Stimulated activated CD4-positive, alpha-beta T cell treated with anti-CD3 and anti-CD28 coated beads, TNF-alpha, amount 100 ng/mL, for 48 hours (primary cell): ENCODE measurements at regions not wholly inside any gene's neighbourhood (a gene's known extent, or its start where the extent isn't known, plus 50 kb on each side); places are given as distances from the start of the nearest gene placed in this dataset.
"Not testable (repeated sequence)": the region's sequence is repeated elsewhere in the genome, so short reads cannot be mapped to it uniquely, and the experiment has no call there.

Source experiments
- DNase-seq, 3 donors: peaks; one replicate each; pipeline ENCODE4 v3.0.0-alpha.2; 2020; ENCODE audit warnings: low read depth in 3 of 3

- no peak for DNase-seq
Observed at GRCh38 chr4:62709618-62710252, 1509.6 kb downstream of the ADGRL3 start.

GRCh38 chr4:62706423-62706822 lies 1506.3 kb downstream of the ADGRL3 start:
- no peak for DNase-seq

GRCh38 chr4:62683799-62684566 lies 1483.9 kb downstream of the ADGRL3 start:
- DNase-seq: no peak

GRCh38 chr4:62676962-62677361 lies 1476.8 kb downstream of the ADGRL3 start:
- no peak for DNase-seq

- no peak for DNase-seq
Observed at GRCh38 chr4:62670514-62670913, 1470.4 kb downstream of the ADGRL3 start.

- no peak for DNase-seq
Observed at GRCh38 chr4:62661821-62662220, 1461.7 kb downstream of the ADGRL3 start.

- DNase-seq: no peak
Observed at GRCh38 chr4:62656006-62656405, 1455.9 kb downstream of the ADGRL3 start.

GRCh38 chr4:62644372-62644771 lies 1444.2 kb downstream of the ADGRL3 start:
- DNase-seq: no peak

- DNase-seq: no peak
Observed at GRCh38 chr4:62640296-62640695, 1440.2 kb downstream of the ADGRL3 start.

- DNase-seq: no peak
Observed at GRCh38 chr4:62627671-62628070, 1427.5 kb downstream of the ADGRL3 start.

GRCh38 chr4:62627141-62627540 lies 1427.0 kb downstream of the ADGRL3 start:
- DNase-seq: no peak

- no peak for DNase-seq
Observed at GRCh38 chr4:62622089-62622488, 1422.0 kb downstream of the ADGRL3 start.

GRCh38 chr4:62619971-62620370 lies 1419.8 kb downstream of the ADGRL3 start:
- DNase-seq: no peak

- no peak for DNase-seq
Observed at GRCh38 chr4:62618042-62618441, 1417.9 kb downstream of the ADGRL3 start.

- DNase-seq: no peak
Observed at GRCh38 chr4:62601737-62602136, 1401.6 kb downstream of the ADGRL3 start.

- DNase-seq: not testable (repeated sequence)
Observed at GRCh38 chr4:62595265-62595664, 1395.1 kb downstream of the ADGRL3 start.

GRCh38 chr4:62591756-62592155 lies 1391.6 kb downstream of the ADGRL3 start:
- DNase-seq: no peak

- DNase-seq: no peak
Observed at GRCh38 chr4:62588671-62589070, 1388.5 kb downstream of the ADGRL3 start.

- no peak for DNase-seq
Observed at GRCh38 chr4:62571494-62571893, 1371.4 kb downstream of the ADGRL3 start.

GRCh38 chr4:62560858-62561257 lies 1360.7 kb downstream of the ADGRL3 start:
- DNase-seq: no peak

GRCh38 chr4:62550121-62550520 lies 1350.0 kb downstream of the ADGRL3 start:
- DNase-seq: no peak

- DNase-seq: no peak
Observed at GRCh38 chr4:62549601-62550000, 1349.5 kb downstream of the ADGRL3 start.

- no peak for DNase-seq
Observed at GRCh38 chr4:62548765-62549164, 1348.6 kb downstream of the ADGRL3 start.
